ENCODE measurements at regions not wholly inside any gene's neighbourhood (a gene's known extent, or its start where the extent isn't known, plus 50 kb on each side); places are given as distances from the start of the nearest gene placed in this dataset.

DNA sequence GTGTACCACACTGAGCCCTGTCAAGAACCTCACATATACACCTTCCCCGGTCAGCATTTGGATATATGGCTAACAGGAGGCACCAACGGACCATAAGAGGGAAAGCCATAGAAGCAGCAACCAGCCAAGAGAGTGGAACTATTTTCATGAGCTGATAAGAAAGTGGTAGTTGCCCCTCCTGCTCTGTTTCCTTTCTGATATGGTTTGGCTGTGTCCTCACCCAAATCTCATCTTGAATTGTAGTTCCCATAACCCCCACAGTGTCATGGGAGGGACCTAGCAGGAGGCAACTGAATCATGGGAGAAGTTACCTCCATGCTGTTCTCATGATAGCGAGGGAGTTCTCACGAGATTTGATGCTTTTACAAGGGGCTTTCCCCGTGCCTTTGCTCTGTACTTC is 366.1 kb upstream of the DAB1 start:
- Histone ChIP-seq H3K9me2 (replicated peaks; ENCODE audit: insufficient read depth, low read length) (no peaks in the 10 kb centered on the region), H3K9me3 (ENCODE audit: insufficient read depth, low read length) (no peaks in the 10 kb centered on the region), H3K9ac (ENCODE audit: low read length) (no peak overlapping the region), H3K27me3 (ENCODE audit: low read length) (no peaks in the 10 kb centered on the region), H4K20me1 (ENCODE audit: low read depth, low read length) (no peaks in the 10 kb centered on the region), H2AFZ (ENCODE audit: low read depth, low read length, severe bottlenecking) (no peak overlapping the region), H3K79me2 (ENCODE audit: insufficient read depth, low read length) (no peaks in the 10 kb centered on the region), H3K4me3 (ENCODE audit: insufficient read depth, low read length, poor library complexity, severe bottlenecking) (no peak overlapping the region), H3F3A (ENCODE audit: insufficient read depth) (no peaks in the 10 kb centered on the region), H3K36me3 (ENCODE audit: low read length) (no peaks in the 10 kb centered on the region), H3K4me2 (ENCODE audit: low read depth, low read length, poor library complexity, severe bottlenecking) (no peak overlapping the region), H3K27ac (ENCODE audit: low read depth, low read length) (no peak overlapping the region)
- TF ChIP-seq, protein P1, sequence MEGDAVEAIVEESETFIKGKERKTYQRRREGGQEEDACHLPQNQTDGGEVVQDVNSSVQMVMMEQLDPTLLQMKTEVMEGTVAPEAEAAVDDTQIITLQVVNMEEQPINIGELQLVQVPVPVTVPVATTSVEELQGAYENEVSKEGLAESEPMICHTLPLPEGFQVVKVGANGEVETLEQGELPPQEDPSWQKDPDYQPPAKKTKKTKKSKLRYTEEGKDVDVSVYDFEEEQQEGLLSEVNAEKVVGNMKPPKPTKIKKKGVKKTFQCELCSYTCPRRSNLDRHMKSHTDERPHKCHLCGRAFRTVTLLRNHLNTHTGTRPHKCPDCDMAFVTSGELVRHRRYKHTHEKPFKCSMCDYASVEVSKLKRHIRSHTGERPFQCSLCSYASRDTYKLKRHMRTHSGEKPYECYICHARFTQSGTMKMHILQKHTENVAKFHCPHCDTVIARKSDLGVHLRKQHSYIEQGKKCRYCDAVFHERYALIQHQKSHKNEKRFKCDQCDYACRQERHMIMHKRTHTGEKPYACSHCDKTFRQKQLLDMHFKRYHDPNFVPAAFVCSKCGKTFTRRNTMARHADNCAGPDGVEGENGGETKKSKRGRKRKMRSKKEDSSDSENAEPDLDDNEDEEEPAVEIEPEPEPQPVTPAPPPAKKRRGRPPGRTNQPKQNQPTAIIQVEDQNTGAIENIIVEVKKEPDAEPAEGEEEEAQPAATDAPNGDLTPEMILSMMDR (IDR thresholded peaks at IDR 0.05; ENCODE audit: insufficient read depth, low read length, poor library complexity, severe bottlenecking): no peak
- no peak for TF ChIP-seq EZH2phosphoT487 (conservative IDR thresholded peaks at IDR 0.05; ENCODE audit: low read length)

DNA sequence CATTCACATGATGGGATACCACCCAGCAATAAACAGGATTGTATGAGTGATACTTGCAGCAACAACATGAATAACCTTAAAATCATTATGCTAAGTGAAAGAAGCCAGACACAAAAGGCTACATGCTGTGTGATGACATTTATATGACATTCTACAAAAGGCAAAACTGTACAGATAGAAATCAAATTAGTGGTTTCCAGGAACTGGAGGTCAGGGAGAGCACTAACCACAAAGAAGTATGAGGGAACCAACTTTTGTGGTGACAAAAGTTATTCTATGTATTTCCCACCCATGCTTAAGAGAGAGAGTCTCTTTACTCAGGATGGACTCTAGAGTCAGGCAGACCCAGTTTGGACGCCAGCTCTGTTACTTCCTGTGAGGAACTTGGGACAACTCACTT is 364.5 kb upstream of the DAB1 start:
- no peak overlapping the region for H3K9ac ChIP-seq (ENCODE audit: low read length)
- H3K9me3 ChIP-seq (ENCODE audit: insufficient read depth, low read length): no peaks in the 10 kb centered on the region
- H4K20me1 ChIP-seq (ENCODE audit: low read depth, low read length): no peaks in the 10 kb centered on the region
- H3K36me3 ChIP-seq (ENCODE audit: low read length): no peaks in the 10 kb centered on the region
- no peaks in the 10 kb centered on the region for H3F3A ChIP-seq (ENCODE audit: insufficient read depth)
- H3K27me3 ChIP-seq (ENCODE audit: low read length): no peaks in the 10 kb centered on the region
- no peaks in the 10 kb centered on the region for H3K9me2 ChIP-seq (replicated peaks; ENCODE audit: insufficient read depth, low read length)
- no peak overlapping the region for H3K4me3 ChIP-seq (ENCODE audit: insufficient read depth, low read length, poor library complexity, severe bottlenecking)
- H3K79me2 ChIP-seq (ENCODE audit: insufficient read depth, low read length): no peaks in the 10 kb centered on the region
- H2AFZ ChIP-seq (ENCODE audit: low read depth, low read length, severe bottlenecking): no peak overlapping the region
- H3K4me2 ChIP-seq (ENCODE audit: low read depth, low read length, poor library complexity, severe bottlenecking): no peak overlapping the region
- H3K27ac ChIP-seq (ENCODE audit: low read depth, low read length): no peak overlapping the region
- no peak for TF ChIP-seq EZH2phosphoT487 (conservative IDR thresholded peaks at IDR 0.05; ENCODE audit: low read length)
- TF ChIP-seq, protein P1 (IDR thresholded peaks at IDR 0.05; ENCODE audit: insufficient read depth, low read length, poor library complexity, severe bottlenecking): no peak

GRCh38 chr1:57784356-57784755 is 360.5 kb upstream of the DAB1 start:
- no peaks in the 10 kb centered on the region for H3K27me3 ChIP-seq (ENCODE audit: low read length)
- H2AFZ ChIP-seq (ENCODE audit: low read depth, low read length, severe bottlenecking): no peak overlapping the region
- no peaks in the 10 kb centered on the region for H3K9me3 ChIP-seq (ENCODE audit: insufficient read depth, low read length)
- TF ChIP-seq, protein P1 (IDR thresholded peaks at IDR 0.05; ENCODE audit: insufficient read depth, low read length, poor library complexity, severe bottlenecking): no peak
- no peak for TF ChIP-seq EZH2phosphoT487 (conservative IDR thresholded peaks at IDR 0.05; ENCODE audit: low read length)
- H3K27ac ChIP-seq (ENCODE audit: low read depth, low read length): no peak overlapping the region
- no peaks in the 10 kb centered on the region for H3K79me2 ChIP-seq (ENCODE audit: insufficient read depth, low read length)
- H3K36me3 ChIP-seq (ENCODE audit: low read length): no peaks in the 10 kb centered on the region
- no peaks in the 10 kb centered on the region for H3F3A ChIP-seq (ENCODE audit: insufficient read depth)
- no peaks in the 10 kb centered on the region for H3K9me2 ChIP-seq (replicated peaks; ENCODE audit: insufficient read depth, low read length)
- no peak overlapping the region for H3K9ac ChIP-seq (ENCODE audit: low read length)
- H4K20me1 ChIP-seq (ENCODE audit: low read depth, low read length): no peaks in the 10 kb centered on the region
- no peak overlapping the region for H3K4me3 ChIP-seq (ENCODE audit: insufficient read depth, low read length, poor library complexity, severe bottlenecking)
- no peak overlapping the region for H3K4me2 ChIP-seq (ENCODE audit: low read depth, low read length, poor library complexity, severe bottlenecking)
